ENCODE measurements at regions not wholly inside any gene's neighbourhood (a gene's known extent, or its start where the extent isn't known, plus 50 kb on each side); places are given as distances from the start of the nearest gene placed in this dataset.

- Histone ChIP-seq H3K4me1 (ENCODE audit: insufficient read depth, low read length) (no peaks in the 10 kb centered on the region), H3K27ac (ENCODE audit: low read depth, low read length) (no peak overlapping the region), H3K4me3 (ENCODE audit: low read length in 2 of 2) (no peak overlapping the region), H3K36me3 (ENCODE audit: insufficient read depth, low read length) (no peaks in the 10 kb centered on the region), H3K27me3 (ENCODE audit: insufficient read depth, low read length) (no peaks in the 10 kb centered on the region), H3K9me3 (ENCODE audit: control insufficient read depth in 1 of 2, low read length in 2 of 2) (no peaks in the 10 kb centered on the region)
- Mint-ChIP-seq H3K4me1 (no peaks in the 10 kb centered on the region), H3K4me3 (no peak overlapping the region), H3K27ac (no peak overlapping the region), H3K36me3 (no peaks in the 10 kb centered on the region), H3K9me3 (no peaks in the 10 kb centered on the region), H3K27me3 (peaks cover 8 to 12% of the 10 kb centered on the region in 2 donors)
- ChIA-PET CTCF (ENCODE audit: partially characterized antibody) (no interaction called here), POLR2A (ENCODE audit: partially characterized antibody) (no interaction called here)
- intact Hi-C loops (cut with micrococcal nuclease), result no loop called here
- no peak for DNase-seq
Observed at GRCh38 chr3:193825617-193826016, 232.6 kb downstream of the OPA1 start.

GRCh38 chr3:193826159-193826795 lies 233.3 kb downstream of the OPA1 start:
- no peaks in the 10 kb centered on the region for H3K4me1 Mint-ChIP-seq
- Histone ChIP-seq H3K4me1 (ENCODE audit: insufficient read depth, low read length) (no peaks in the 10 kb centered on the region), H3K9me3 (ENCODE audit: control insufficient read depth in 1 of 2, low read length in 2 of 2) (no peaks in the 10 kb centered on the region), H3K4me3 (ENCODE audit: low read length in 2 of 2) (no peak overlapping the region), H3K27me3 (ENCODE audit: insufficient read depth, low read length) (no peaks in the 10 kb centered on the region), H3K27ac (ENCODE audit: low read depth, low read length) (no peak overlapping the region), H3K36me3 (ENCODE audit: insufficient read depth, low read length) (no peaks in the 10 kb centered on the region)
- peaks cover 4 to 15% of the 10 kb centered on the region in 2 donors for H3K27me3 Mint-ChIP-seq
- H3K4me3 Mint-ChIP-seq, result no peak overlapping the region
- no peaks in the 10 kb centered on the region for H3K9me3 Mint-ChIP-seq
- H3K27ac Mint-ChIP-seq, result no peak overlapping the region
- no peak for DNase-seq
- intact Hi-C loops (cut with micrococcal nuclease), result no loop called here
- POLR2A ChIA-PET (ENCODE audit: partially characterized antibody), result no interaction called here
- no peaks in the 10 kb centered on the region for H3K36me3 Mint-ChIP-seq
- CTCF ChIA-PET (ENCODE audit: partially characterized antibody), result no interaction called here

- Mint-ChIP-seq H3K27ac (no peak overlapping the region), H3K27me3 (peaks cover 4 to 15% of the 10 kb centered on the region in 2 donors), H3K9me3 (no peaks in the 10 kb centered on the region), H3K4me1 (no peaks in the 10 kb centered on the region), H3K4me3 (no peak overlapping the region), H3K36me3 (no peaks in the 10 kb centered on the region)
- intact Hi-C loops (cut with micrococcal nuclease), result no loop called here
- Histone ChIP-seq H3K4me1 (ENCODE audit: insufficient read depth, low read length) (no peaks in the 10 kb centered on the region), H3K27ac (ENCODE audit: low read depth, low read length) (no peak overlapping the region), H3K4me3 (ENCODE audit: low read length in 2 of 2) (no peak overlapping the region), H3K27me3 (ENCODE audit: insufficient read depth, low read length) (no peaks in the 10 kb centered on the region), H3K9me3 (ENCODE audit: control insufficient read depth in 1 of 2, low read length in 2 of 2) (no peaks in the 10 kb centered on the region), H3K36me3 (ENCODE audit: insufficient read depth, low read length) (no peaks in the 10 kb centered on the region)
- DNase-seq, result no peak
- CTCF ChIA-PET (ENCODE audit: partially characterized antibody), result no interaction called here
- POLR2A ChIA-PET (ENCODE audit: partially characterized antibody), result no interaction called here
Observed at GRCh38 chr3:193827040-193827669, 234.1 kb downstream of the OPA1 start.

- Mint-ChIP-seq H3K27me3 (peaks cover 4 to 11% of the 10 kb centered on the region in 2 donors), H3K27ac (no peak overlapping the region), H3K4me3 (no peak overlapping the region), H3K9me3 (no peaks in the 10 kb centered on the region), H3K36me3 (no peaks in the 10 kb centered on the region), H3K4me1 (no peaks in the 10 kb centered on the region)
- DNase-seq, result no peak
- Histone ChIP-seq H3K4me1 (ENCODE audit: insufficient read depth, low read length) (no peaks in the 10 kb centered on the region), H3K36me3 (ENCODE audit: insufficient read depth, low read length) (no peaks in the 10 kb centered on the region), H3K4me3 (ENCODE audit: low read length in 2 of 2) (no peak overlapping the region), H3K27me3 (ENCODE audit: insufficient read depth, low read length) (no peaks in the 10 kb centered on the region), H3K9me3 (ENCODE audit: control insufficient read depth in 1 of 2, low read length in 2 of 2) (no peaks in the 10 kb centered on the region), H3K27ac (ENCODE audit: low read depth, low read length) (no peak overlapping the region)
- intact Hi-C loops (cut with micrococcal nuclease), result no loop called here
- ChIA-PET CTCF (ENCODE audit: partially characterized antibody) (no interaction called here), POLR2A (ENCODE audit: partially characterized antibody) (no interaction called here)
Observed at GRCh38 chr3:193827871-193828270, 234.9 kb downstream of the OPA1 start.

- POLR2A ChIA-PET (ENCODE audit: partially characterized antibody), result no interaction called here
- intact Hi-C loops (cut with micrococcal nuclease), result no loop called here
Observed at GRCh38 chr3:193828477-193828876, 235.5 kb downstream of the OPA1 start.

GRCh38 chr3:193829781-193830180 lies 236.8 kb downstream of the OPA1 start:
- no peak for DNase-seq
- Histone ChIP-seq H3K9me3 (ENCODE audit: control insufficient read depth in 1 of 2, low read length in 2 of 2) (no peaks in the 10 kb centered on the region), H3K27me3 (ENCODE audit: insufficient read depth, low read length) (no peaks in the 10 kb centered on the region), H3K4me3 (ENCODE audit: low read length in 2 of 2) (no peak overlapping the region), H3K36me3 (ENCODE audit: insufficient read depth, low read length) (no peaks in the 10 kb centered on the region), H3K4me1 (ENCODE audit: insufficient read depth, low read length) (no peaks in the 10 kb centered on the region), H3K27ac (ENCODE audit: low read depth, low read length) (no peak overlapping the region)
- no peak overlapping the region for H3K27ac Mint-ChIP-seq
- peaks cover 6 to 19% of the 10 kb centered on the region in 2 donors for H3K27me3 Mint-ChIP-seq
- intact Hi-C loops (cut with micrococcal nuclease), result no loop called here
- H3K4me3 Mint-ChIP-seq, result no peak overlapping the region
- H3K36me3 Mint-ChIP-seq, result no peaks in the 10 kb centered on the region
- no peaks in the 10 kb centered on the region for H3K9me3 Mint-ChIP-seq
- no peaks in the 10 kb centered on the region for H3K4me1 Mint-ChIP-seq
- POLR2A ChIA-PET (ENCODE audit: partially characterized antibody), result no interaction called here
- CTCF ChIA-PET (ENCODE audit: partially characterized antibody), result interaction anchor here (0.6 kb wide), 1 partner anchor 209 kb away, joined by 3 read pairs; no protein-coding TSS in a partner anchor

More at GRCh38 chr3:193828477-193828876, 235.5 kb downstream of the OPA1 start:
- Mint-ChIP-seq H3K27ac (no peak overlapping the region), H3K4me1 (no peaks in the 10 kb centered on the region), H3K4me3 (no peak overlapping the region), H3K9me3 (no peaks in the 10 kb centered on the region), H3K27me3 (peaks cover 4 to 14% of the 10 kb centered on the region in 2 donors), H3K36me3 (no peaks in the 10 kb centered on the region)
- Histone ChIP-seq H3K4me1 (ENCODE audit: insufficient read depth, low read length) (no peaks in the 10 kb centered on the region), H3K27ac (ENCODE audit: low read depth, low read length) (no peak overlapping the region), H3K4me3 (ENCODE audit: low read length in 2 of 2) (no peak overlapping the region), H3K36me3 (ENCODE audit: insufficient read depth, low read length) (no peaks in the 10 kb centered on the region), H3K9me3 (ENCODE audit: control insufficient read depth in 1 of 2, low read length in 2 of 2) (no peaks in the 10 kb centered on the region), H3K27me3 (ENCODE audit: insufficient read depth, low read length) (no peaks in the 10 kb centered on the region)
- CTCF ChIA-PET (ENCODE audit: partially characterized antibody), result no interaction called here
- DNase-seq, result no peak

GRCh38 chr3:193830791-193831191 lies 237.8 kb downstream of the OPA1 start:
- H3K4me3 ChIP-seq (ENCODE audit: low read length in 2 of 2), result no peak overlapping the region
- Mint-ChIP-seq H3K27me3 (peaks cover 6 to 20% of the 10 kb centered on the region in 2 donors), H3K27ac (no peak overlapping the region)

More at GRCh38 chr3:193830791-193831191, 237.8 kb downstream of the OPA1 start:
- Mint-ChIP-seq H3K36me3 (no peaks in the 10 kb centered on the region), H3K4me3 (no peak overlapping the region), H3K9me3 (no peaks in the 10 kb centered on the region), H3K4me1 (no peaks in the 10 kb centered on the region)
- H3K27me3 ChIP-seq (ENCODE audit: insufficient read depth, low read length), result no peaks in the 10 kb centered on the region
- H3K9me3 ChIP-seq (ENCODE audit: control insufficient read depth in 1 of 2, low read length in 2 of 2), result no peaks in the 10 kb centered on the region
- DNase-seq, result no peak
- intact Hi-C loops (cut with micrococcal nuclease), result no loop called here
- no peaks in the 10 kb centered on the region for H3K36me3 ChIP-seq (ENCODE audit: insufficient read depth, low read length)
- POLR2A ChIA-PET (ENCODE audit: partially characterized antibody), result no interaction called here
- no peaks in the 10 kb centered on the region for H3K4me1 ChIP-seq (ENCODE audit: insufficient read depth, low read length)
- H3K27ac ChIP-seq (ENCODE audit: low read depth, low read length), result no peak overlapping the region
- CTCF ChIA-PET (ENCODE audit: partially characterized antibody), result no interaction called here

Measured in CD4-positive, alpha-beta memory T cell (primary cell).